ENCODE measurements at regions not wholly inside any gene's neighbourhood (a gene's known extent, or its start where the extent isn't known, plus 50 kb on each side); places are given as distances from the start of the nearest gene placed in this dataset.

GRCh38 chr7:7304705-7305450 lies 122.5 kb downstream of the C1GALT1 start:
- Histone ChIP-seq H3K9me3 (ENCODE audit: control insufficient read depth, low read length) (no peaks in the 10 kb centered on the region), H2AFZ (peak overlapping the region; percentile 51), H3K79me2 (no peaks in the 10 kb centered on the region), H3K36me3 (ENCODE audit: control insufficient read depth, insufficient read depth, low read length) (no peaks in the 10 kb centered on the region), H3K27me3 (ENCODE audit: control insufficient read depth, insufficient read depth, low read length) (no peaks in the 10 kb centered on the region), H3K27ac (no peak overlapping the region), H3K9ac (no peak overlapping the region), H3K4me1 (no peaks in the 10 kb centered on the region), H3K4me3 (ENCODE audit: low read depth, low read length) (no peak overlapping the region), H3K4me2 (ENCODE audit: low read length) (no peak overlapping the region)
- TF ChIP-seq, protein P1, sequence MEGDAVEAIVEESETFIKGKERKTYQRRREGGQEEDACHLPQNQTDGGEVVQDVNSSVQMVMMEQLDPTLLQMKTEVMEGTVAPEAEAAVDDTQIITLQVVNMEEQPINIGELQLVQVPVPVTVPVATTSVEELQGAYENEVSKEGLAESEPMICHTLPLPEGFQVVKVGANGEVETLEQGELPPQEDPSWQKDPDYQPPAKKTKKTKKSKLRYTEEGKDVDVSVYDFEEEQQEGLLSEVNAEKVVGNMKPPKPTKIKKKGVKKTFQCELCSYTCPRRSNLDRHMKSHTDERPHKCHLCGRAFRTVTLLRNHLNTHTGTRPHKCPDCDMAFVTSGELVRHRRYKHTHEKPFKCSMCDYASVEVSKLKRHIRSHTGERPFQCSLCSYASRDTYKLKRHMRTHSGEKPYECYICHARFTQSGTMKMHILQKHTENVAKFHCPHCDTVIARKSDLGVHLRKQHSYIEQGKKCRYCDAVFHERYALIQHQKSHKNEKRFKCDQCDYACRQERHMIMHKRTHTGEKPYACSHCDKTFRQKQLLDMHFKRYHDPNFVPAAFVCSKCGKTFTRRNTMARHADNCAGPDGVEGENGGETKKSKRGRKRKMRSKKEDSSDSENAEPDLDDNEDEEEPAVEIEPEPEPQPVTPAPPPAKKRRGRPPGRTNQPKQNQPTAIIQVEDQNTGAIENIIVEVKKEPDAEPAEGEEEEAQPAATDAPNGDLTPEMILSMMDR (IDR thresholded peaks at IDR 0.05) = no peak

DNA sequence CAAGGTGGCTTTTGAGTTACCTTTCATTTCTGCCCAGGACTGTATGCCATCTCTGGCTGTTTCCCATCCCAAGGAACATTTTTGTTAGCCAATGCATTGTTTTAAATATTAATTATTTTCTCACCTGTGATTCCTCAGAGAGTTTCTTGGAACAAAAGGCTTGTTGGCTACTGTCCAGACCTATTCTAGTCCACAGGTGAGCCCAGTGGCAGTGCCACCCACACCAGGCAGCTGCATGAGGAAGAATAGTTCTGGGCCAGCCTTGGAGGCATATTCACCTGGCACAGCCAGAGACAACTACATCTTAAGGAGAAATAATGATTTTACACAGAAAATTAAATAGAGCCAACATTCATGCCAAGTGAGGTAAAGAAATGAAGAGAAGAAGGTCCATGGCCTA lies 123.9 kb downstream of the C1GALT1 start:
- H3K9me3 ChIP-seq (ENCODE audit: control insufficient read depth, low read length) = no peaks in the 10 kb centered on the region
- no peak overlapping the region for H3K4me2 ChIP-seq (ENCODE audit: low read length)
- H3K79me2 ChIP-seq = no peaks in the 10 kb centered on the region
- no peak overlapping the region for H3K9ac ChIP-seq
- peak overlapping the region; percentile 30 for H2AFZ ChIP-seq
- H3K27me3 ChIP-seq (ENCODE audit: control insufficient read depth, insufficient read depth, low read length) = no peaks in the 10 kb centered on the region
- no peak overlapping the region for H3K27ac ChIP-seq
- H3K4me1 ChIP-seq = no peaks in the 10 kb centered on the region
- TF ChIP-seq, protein P1 (IDR thresholded peaks at IDR 0.05) = no peak
- H3K4me3 ChIP-seq (ENCODE audit: low read depth, low read length) = no peak overlapping the region
- H3K36me3 ChIP-seq (ENCODE audit: control insufficient read depth, insufficient read depth, low read length) = no peaks in the 10 kb centered on the region
